CD1c-positive myeloid dendritic cell (primary cell): ENCODE measurements at regions not wholly inside any gene's neighbourhood (a gene's known extent, or its start where the extent isn't known, plus 50 kb on each side); places are given as distances from the start of the nearest gene placed in this dataset.

ENCODE experiments used
- DNase-seq: peaks from one replicate; pipeline ENCODE4 v3.0.0-alpha.2; 2016; ENCODE audit errors: extremely low spot score

DNA sequence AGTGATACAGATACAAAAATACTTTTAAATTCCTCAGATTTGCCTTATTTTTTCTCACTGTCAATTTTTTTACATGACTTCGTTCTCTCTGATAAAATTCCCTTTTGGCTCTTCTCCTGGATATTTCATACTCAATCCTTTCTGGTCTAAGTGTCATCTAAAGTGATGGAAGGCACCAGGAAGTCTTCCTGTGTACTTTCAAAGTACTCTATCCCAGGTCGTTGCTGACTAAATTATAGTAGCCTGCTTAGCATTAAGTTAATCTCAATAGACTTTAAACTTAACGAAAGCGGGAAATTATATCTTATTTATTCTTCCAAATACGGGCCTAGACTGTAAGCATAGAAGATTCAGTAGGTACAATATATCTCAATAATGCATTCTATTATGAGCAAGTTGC lies 67.8 kb downstream of the CASP12 start:
- no peak for DNase-seq

DNA sequence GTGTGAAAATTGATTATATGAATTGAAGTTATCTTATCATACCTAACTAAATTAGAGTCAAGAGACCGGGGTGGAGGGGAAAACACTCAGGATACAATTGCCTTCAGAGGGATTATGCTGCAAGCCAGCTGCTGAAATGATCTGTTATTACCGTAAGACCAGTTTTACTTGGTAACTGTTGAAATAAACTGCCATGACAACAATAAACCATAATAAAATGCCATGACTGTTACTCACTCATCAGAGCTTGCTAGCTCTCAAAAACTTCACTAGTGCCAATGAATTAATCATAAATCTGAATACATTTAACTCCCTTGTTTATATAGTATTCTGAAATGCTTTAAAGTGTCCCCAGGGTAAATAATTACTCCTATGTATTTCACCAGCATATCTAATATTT lies 68.2 kb downstream of the CASP12 start:
- no peak for DNase-seq

DNA sequence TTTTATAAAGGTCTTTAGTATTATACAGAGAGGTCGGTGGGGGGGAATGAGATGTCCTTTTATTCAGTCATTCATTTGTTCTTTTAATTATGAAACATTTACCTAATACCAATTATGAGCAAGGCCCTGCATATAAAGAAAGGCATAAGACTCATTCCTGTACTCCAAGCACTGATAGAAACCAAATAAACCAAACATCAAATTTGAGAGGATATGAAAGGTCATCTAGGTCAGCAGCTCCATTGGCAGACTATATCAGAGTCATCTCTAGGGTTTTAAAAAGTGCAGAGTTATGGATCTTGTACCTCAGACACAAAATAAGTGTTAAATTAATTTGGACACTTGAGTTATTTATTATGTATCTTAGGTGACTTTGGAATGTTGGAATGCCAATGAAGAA lies 71.5 kb downstream of the CASP12 start:
- no peak for DNase-seq

DNA sequence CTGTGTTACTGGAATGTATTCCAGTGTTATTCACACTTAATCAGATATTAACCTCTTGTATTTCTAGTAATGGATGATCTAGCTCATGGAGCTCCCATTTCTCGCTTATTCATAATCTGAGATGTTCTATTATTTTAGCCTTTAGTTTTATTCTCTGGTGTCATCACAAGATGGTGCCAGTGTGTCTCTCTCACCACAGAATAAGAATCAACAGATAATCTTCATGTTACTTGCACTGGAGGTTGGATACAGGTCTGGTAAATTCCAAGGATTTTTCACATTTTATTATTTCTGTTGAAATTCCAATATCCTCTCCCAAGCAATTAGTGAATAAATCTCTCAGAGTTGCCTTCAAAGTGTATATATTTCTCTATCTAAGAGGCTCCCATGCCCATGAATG lies 74.6 kb downstream of the CASP12 start:
- DNase-seq: no peak

DNA sequence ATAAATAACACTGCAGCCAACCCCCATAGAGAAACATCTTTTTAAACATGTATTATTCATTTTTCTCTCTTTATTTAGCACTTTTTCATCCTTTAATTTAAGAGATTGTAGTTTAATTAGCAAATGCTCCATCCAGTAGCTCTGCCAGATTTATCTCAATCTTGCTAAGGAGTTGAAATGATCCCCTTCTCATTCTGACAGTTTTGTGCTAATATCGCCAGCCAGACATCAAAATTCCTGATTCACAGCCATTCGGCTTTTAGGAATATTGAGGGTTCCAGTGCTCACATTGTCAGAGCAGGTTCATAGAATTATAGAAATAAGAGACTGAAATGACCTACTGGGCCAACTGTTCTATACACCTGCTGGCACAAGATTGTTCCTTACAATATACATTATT lies 77.8 kb downstream of the CASP12 start:
- no peak for DNase-seq

DNA sequence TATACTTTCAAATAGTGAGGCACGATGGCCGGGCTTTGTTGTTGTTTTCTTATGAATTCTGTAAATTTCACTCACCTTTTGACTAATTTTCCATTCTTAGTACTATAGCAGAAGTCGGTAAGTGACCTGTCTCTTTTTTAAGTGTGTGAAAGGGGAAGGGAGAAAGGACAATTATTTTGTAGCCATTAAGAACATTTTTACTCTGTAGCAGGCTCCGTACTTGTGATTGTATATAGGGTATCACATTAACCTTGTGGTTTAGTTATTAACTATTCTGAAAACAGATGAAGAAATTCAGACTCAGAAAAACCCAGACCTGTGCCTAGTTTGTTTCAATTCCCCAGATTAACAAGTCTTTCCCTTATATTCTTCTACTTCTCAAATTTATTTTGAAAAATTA lies 78.7 kb downstream of the CASP12 start:
- DNase-seq: no peak

DNA sequence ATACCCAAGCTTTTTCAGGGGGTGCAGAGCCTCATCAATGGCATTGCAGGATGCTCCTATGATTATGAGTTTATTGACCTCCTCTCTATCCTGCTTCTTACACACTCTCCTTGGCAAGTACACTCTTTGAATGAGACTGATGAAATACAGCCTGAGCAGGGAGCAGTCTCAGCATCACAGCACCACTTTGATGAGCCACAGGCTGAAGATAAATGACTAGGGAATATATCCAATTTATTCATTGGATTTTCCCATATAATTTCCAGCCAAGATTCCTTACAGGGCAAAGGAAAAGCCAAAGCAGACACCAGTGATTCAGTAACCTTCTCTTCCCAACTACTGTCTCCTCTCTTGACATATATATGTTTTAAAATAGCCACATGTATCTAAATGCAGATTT lies 79.2 kb downstream of the CASP12 start:
- DNase-seq: no peak

DNA sequence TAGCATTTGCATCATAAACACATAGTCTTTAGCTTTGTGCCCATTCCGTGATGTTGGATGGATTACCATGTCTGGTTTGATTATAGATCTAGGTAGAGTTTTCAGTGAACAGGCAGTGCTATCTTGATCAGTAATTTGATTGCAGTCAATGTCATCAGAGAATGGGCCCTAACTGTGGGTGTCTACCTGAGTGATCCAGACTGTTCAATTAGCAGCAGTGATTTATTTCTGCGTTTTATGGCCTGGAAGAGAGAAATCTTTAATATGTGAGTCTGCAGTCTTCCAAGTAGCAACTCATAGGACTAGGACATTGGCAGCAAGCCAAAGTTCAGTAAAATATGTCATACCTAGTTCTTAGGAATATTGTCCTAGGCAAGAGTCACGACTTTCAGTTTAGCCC lies 80.3 kb downstream of the CASP12 start:
- DNase-seq: no peak

DNA sequence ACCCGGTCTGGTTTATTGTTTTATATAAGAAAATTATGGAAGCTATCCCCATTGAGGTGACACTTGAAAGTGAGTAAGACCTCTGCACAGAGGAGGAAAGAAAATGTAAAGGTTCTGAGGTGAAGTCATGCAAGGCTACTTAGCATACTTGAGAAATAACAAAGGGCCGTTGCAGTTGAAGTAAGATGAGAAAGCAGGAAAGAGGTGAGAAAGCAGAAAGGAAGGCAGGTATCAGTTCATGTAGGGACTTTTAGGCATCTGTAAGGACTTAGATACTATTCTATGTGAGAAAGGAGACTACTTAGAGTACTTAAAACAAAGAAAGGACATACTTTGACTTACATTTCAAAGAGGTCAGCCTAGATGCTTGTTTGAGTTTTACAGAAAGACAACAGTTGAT lies 84.7 kb downstream of the CASP12 start:
- no peak for DNase-seq

DNA sequence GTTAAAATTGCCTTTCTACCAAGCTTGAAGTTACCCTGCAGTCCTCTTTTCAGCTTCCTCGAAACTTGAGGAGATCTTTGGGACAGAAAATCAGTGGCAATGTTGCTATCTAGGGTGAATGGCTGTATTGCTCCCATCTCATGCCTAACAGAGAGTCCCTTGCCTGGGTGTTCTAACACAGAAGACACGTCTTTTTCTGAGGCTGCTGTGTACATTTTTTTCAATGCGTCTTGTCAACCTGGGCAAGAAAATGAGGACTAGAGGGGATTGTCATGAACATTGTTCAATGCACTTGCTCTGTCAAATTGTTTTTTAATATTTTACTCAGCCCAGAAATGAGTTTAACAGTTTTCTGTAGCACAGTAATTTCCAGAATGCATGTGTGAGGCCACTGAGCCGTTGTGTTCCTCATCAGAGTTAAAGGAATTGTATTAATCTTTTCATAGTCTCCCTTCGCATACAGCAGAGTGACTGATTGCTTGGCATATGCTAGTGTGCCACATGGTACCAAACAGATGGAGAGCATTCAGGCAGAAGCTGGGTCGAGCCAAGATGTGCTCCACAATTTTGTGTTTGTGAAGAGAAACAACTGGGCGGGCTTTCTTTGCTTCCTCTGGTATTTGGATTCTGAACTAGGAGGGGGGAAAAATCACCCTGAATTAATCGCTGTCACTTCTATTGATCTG lies 86.0 kb downstream of the CASP12 start:
- DNase-seq: no peak

DNA sequence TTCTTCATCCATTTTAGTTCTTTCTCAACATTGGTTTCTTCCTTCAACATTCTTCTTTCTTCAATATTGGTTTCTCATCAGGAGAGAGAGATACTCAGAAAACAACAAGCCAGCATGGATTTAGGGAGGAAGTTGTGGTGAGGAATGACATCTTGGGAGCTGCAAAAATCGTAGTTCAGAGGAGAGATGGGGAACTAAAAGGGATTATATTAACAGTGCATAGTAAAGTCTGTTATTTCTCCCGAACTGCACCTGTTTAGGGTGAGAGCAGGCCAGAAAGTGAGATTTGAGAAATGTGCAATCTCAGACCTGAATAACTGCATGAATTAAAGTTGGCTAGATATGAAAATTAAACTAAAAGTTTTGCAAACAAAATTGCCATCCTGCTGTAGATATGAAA lies 94.5 kb downstream of the CASP12 start:
- DNase-seq: no peak

DNA sequence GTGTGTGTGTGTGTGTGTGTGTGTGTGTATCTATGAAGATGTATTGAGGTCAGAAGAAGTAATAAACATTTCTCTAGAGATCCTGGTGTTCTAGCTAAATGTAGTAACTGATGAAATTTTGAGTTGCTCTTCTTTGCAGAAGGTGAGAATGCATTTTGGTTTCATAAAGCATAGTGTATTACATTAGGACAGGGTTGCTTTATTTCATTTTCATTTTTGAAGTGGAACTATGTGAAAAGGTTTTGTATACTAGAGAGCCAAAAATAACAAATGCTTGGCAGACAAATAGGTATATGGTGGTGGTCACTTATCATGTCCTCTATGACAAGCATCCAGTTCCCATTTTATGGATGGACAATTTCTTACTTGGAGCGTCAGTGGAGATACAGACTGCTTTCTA lies 99.0 kb downstream of the CASP12 start:
- DNase-seq: no peak

DNA sequence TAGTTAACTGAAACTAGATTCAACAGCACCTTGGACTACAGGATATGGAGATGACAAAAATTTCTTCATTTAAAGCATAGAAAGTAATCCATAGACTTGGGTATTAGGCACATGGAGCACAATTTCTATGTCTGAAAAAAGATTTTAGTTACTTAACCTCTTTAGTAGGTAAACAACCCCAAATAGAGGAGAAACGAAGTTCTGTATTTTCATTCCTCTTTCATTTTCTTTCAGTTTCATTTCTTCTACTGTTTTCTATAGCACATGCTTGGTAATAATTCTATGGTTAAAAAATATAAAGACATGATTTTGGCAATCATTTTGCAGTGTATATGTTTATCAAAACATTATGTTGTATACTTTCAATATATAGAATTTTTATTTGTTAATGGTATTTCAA lies 99.5 kb downstream of the CASP12 start:
- DNase-seq: no peak

DNA sequence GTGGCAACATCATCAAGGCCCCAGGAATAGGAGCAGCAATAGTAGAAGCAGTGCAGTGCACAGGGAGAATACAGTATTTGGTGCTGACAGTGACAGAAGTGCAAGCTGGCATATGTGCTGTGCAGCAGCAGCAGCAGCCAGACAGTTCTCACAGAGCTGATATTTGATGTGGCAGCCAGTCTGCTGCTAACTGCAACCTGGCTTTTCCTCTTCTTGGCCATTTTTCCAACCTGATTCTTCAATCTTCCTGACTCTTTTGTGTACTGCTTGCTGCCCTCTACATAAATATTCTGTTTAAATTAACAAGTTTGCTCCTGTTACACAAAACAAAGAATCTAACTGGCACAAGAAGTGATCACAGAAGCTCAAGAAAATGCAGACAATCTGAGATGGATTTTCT lies 102.0 kb downstream of the CASP12 start:
- no peak for DNase-seq

DNA sequence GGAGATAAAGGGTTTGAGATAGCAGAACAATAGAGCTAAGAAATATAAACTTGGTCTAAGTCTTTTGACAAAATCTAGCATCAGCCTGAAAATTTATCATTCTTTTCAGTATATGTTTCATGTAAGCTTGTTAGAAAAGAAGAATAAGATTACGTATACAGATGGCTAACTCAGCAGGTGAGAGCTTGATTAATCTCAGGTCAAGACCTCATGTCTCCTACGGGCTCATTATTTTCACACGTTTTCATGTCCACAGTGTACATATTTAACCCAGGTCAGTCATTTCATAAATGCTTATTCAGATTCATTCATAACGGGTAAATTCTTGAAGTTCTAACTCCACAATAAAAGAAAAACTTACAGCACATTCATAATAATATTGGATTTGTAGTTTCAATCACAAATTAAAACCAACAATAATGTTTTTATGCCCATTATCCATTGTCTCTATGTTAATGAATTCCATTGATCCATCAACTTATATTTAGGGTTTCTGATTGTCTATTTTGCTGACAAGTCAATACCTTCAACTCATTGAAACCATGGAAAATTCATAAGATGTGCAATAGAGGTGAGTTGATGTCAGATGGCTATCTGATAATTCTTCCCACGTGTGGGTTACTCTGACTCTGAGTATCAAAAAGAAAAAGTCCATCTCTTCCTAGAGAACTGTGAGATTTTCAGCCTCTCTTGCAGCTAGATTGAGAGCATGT lies 102.6 kb downstream of the CASP12 start:
- no peak for DNase-seq

DNA sequence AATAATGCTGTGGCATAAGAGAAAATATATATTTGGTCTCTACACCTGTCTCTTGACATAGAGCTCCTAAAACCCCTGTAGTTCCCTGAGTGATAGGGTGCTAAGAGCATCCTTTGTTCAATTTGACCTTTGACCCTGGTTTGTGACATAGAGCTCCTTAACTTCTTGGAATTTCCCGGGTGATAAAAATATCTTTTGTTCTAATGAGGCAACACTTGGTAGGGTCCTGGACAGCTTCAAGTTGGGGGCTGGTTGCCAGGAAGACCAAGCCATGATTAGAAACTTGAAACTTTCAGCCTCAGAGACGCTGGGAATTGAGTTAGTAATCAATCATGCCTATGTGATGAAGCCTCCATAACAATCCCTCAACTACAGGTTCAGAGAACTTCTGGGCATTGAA lies 105.4 kb downstream of the CASP12 start:
- DNase-seq: no peak

DNA sequence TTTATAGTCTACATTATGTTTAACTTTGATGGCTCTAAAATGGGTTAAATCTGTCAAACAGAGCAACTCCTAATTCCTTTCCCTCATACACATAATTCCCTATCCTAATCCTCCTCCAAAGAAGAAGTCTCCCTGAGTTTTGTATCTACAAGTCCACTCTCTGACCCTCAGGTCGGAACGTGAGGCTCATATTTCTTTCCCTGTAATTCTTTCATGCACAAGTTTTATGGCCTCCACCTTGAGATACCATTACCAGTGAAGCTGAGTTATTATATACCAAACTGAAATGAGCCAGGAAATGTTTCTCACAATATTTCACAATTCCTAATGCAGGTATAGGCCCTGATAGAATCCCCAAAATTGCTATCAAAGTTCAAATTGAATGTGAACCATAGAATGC lies 106.4 kb downstream of the CASP12 start:
- no peak for DNase-seq

DNA sequence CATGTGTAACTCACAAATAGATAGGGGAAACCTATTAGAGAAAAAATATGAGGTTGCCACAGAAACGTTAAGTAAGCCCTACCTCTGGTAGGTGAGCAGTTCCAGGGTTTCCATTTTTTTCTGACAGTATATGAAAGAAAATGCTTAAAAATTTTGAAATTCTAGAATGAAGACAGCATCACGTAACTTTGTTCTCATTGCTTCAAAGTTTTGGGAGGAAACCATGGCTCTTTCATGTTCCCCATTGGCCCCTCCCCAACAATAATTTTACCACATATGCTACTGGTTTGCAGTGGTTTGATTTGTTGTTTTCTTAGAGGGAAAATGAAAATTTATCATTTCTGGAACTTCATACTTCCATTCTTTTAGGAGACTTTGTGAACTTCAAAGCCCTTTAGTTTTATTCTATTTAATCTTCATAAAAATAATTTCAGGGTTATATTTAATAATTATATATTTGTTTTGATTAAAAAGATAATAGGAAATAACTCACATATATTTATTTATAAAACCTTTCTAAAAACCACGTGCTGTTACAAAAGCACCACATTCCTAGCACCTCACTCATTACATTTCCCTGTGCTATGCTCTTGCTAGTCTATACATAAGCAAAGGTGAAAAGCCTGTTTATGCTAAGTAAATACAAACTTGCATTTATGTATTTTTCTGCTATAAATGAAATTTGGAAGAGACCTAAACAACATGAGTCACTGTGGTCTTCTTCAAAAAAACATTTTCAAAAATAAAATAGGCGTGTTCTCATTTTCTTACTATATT lies 113.4 kb downstream of the CASP12 start:
- DNase-seq: no peak

DNA sequence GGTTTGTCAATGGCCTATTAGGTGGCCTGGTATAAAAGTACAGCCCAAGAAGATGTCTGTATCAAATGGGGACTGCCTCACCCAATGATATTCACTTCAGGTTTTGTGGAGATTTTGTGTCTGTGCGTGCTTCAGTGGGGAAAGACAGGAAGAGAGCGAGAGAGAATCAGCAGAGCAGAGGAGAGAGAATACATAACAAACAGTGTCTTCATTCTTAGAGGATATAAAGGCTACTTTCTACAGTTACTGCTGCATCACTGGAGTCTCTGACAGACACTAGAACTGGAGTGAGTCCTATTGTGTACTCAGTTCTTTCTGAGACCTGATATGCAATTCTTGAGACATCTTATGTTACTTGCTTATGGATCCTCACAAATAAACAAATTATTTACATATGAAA lies 115.0 kb downstream of the CASP12 start:
- DNase-seq: no peak

DNA sequence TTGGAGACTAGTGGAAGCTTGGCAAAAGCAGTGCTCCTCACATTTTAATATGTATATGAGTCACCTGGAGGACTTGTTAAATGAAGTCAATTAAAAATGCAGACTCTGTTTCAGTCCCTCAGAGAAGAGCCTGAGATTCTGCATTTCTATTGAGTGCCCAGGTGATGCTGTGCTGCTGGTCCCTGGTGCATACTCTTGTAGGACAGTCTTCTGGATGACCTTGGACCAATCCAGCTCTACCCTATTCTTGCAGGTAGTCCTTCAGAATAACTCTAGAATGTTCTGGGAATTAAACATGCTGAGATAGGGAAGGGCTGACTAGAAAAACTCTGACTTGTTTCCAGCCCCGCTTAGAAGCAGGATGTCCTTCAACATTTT lies 115.9 kb downstream of the CASP12 start:
- no peak for DNase-seq

DNA sequence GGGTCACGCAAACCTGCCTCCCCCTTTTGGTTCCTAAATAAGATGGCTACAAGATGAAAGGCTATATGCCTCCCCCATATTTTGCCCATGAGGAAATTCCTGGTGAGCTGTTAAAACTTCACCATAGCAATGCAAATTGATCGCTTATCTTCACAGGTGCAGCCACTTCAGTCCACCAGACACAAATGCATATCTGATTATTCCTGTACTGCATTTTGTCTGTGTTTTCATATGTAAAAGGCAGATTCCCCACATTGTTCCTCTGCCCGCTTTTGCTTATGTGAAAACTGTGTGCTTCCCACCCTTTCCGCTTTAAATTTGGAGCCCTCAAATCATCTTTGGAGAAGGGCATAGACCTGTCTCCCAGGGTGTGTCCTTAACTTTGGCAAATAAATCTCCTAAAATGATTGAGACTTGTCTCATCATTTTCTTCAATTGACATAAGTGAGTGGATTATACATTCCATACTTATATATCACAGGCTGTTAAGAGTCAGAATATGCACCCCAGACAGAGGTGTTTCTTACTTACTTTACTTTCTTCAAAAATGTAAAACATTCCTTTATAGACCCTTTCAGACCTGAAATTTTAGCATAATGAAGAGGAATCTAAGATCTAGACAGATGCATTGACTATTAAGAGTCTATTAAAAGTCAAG lies 116.4 kb downstream of the CASP12 start:
- no peak for DNase-seq

DNA sequence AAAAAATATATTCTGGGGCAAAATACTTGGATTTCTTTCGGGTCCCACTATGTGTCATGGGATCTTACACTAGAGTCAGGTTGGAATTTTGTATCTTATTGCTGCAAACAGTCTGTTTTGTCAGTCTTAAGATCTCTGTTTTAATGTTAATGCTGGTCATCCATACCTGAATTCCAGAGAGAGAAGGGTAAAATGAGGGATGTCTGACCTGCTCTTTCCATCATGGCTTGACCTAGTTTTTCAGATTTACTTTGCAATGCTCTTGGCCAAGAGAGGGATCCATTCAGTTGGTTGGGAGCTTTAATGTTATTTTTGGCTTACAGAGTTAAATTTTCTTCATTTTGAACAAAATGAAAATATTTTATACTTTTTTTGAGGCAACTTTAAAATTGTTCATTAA lies 117.2 kb downstream of the CASP12 start:
- DNase-seq: no peak
